C4-2B (cell line): ENCODE measurements at regions not wholly inside any gene's neighbourhood (a gene's known extent, or its start where the extent isn't known, plus 50 kb on each side); places are given as distances from the start of the nearest gene placed in this dataset.

Experiments
- H3K27ac ChIP-seq: fragments of 450-650 bp; 2 replicates; pipeline ENCODE4 v1.5.1; 2017
- CTCF ChIP-seq: fragments of 450-650 bp; conservative IDR thresholded peaks from 2 replicates; pipeline ENCODE4 v1.5.1; 2017; ENCODE audit warnings: mild to moderate bottlenecking
- ZFX ChIP-seq: fragments of 450-650 bp; IDR thresholded peaks from 2 replicates; pipeline ENCODE4 v1.6.1; 2017

- TF ChIP-seq CTCF (no peak), ZFX (no peak)
- H3K27ac ChIP-seq = no peak overlapping the region
Observed at GRCh38 chr5:129821477-129822131, 73.7 kb downstream of the MINAR2 start.

GRCh38 chr5:129830288-129830687 lies 74.0 kb upstream of the CHSY3 start:
- H3K27ac ChIP-seq = no peak overlapping the region
- TF ChIP-seq CTCF (no peak), ZFX (no peak)

- no peak for TF ChIP-seq ZFX
- TF ChIP-seq CTCF = no peak
- H3K27ac ChIP-seq = no peak overlapping the region
Observed at GRCh38 chr5:129836321-129836720, 67.9 kb upstream of the CHSY3 start.

- no peak overlapping the region for H3K27ac ChIP-seq
- no peak for TF ChIP-seq CTCF
- TF ChIP-seq ZFX = no peak
Observed at GRCh38 chr5:129844764-129845163, 59.5 kb upstream of the CHSY3 start.

GRCh38 chr5:129852747-129853352 lies 51.4 kb upstream of the CHSY3 start:
- peak; percentile 98 for TF ChIP-seq CTCF
- TF ChIP-seq ZFX = no peak
- H3K27ac ChIP-seq = no peak overlapping the region

GRCh38 chr5:129853588-129853987 lies 50.7 kb upstream of the CHSY3 start:
- TF ChIP-seq ZFX = no peak
- no peak for TF ChIP-seq CTCF
- H3K27ac ChIP-seq = no peak overlapping the region
